NCI-H524 (cell line): ENCODE measurements at regions not wholly inside any gene's neighbourhood (a gene's known extent, or its start where the extent isn't known, plus 50 kb on each side); places are given as distances from the start of the nearest gene placed in this dataset.
"Not testable (repeated sequence)": the region's sequence is repeated elsewhere in the genome, so short reads cannot be mapped to it uniquely, and the experiment has no call there.

Experiments used
- DNase-seq, 2 experiments: peaks; one replicate each; lab custom pipeline; 2025; lab: John Stamatoyannopoulos, UW

- no peak for DNase-seq
These were observed 350.1 kb upstream of the ADAMTS9 start for GRCh38 chr3:65037861-65038260.

- no peak for DNase-seq
These were observed 347.4 kb upstream of the ADAMTS9 start for GRCh38 chr3:65035246-65035645.

GRCh38 chr3:65033576-65033975 lies 345.8 kb upstream of the ADAMTS9 start:
- no peak for DNase-seq

DNA sequence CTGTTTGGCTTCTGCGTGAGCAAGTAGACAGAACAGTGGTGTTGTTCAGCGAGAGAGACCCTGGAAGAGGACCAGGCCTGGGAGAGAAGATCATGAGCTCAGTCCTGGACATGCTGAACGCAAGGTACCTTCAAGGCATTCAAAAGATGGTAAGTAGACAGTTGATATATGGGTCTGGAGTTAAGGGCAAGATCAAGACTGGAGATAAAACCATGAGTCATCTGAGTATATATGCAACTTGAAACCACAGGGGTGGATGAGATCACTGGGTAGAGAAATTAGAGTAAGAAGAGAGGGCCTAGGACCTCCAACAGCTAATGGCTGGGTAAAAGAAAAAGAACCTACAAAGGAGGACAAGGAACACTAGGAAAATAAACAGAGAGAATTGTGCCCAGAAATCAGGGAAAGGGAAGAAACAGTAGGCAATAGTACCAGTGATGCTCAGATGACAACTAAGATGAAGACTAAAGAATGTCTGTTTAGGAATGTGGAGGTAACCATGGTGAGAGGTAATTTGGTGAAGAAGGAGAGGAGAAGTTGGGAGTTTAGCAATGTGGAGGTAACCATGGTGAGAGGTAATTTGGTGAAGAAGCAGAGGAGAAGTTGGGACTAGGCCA lies 343.2 kb upstream of the ADAMTS9 start:
- no peak for DNase-seq

DNA sequence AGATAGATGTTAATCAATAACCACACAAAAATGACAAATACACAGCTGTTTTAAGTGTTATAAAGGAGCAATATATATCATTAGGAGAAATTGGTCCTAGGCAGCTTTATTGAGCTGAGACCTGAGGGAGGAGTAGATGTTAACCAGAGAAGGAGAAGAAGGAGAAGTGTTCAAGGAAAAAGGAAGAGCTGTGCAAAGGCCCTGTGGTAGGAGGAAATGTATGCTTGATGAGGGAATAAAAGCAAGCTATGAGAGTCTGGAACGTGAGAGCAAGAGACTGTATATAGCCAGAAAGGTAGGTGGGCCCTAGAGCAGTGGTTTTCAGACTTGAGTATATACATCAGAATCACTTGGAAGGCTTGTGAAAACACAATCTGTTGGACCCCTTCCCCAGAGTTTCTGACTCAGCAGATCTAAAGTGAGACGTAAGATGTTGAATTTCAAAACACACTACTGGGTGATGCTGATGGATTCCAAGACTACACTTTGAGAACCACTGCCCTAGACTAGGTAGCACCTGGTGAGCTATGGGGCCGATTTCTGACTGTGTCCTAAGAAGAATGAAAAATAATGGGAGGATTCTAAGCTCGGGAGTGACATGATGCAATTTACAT lies 342.3 kb upstream of the ADAMTS9 start:
- no peak for DNase-seq

DNA sequence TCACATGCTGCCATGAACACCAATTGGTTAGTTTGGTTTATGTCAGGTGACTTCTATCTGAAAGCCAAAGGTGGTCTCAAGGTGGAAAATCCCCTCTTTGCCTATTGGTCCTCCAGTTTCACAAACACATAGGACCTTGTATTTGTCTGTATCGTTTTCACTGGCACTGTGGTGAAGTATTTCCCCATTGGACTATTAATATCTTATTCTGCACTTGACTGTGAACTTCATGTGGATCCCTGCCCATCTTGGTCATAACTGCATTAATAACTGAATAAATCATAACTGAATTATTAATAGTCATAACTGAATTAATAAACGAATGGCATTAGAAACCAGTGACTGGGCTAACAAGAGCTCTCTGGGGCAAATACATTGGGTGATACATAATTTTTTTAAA lies 341.3 kb upstream of the ADAMTS9 start:
- DNase-seq, result no peak

DNA sequence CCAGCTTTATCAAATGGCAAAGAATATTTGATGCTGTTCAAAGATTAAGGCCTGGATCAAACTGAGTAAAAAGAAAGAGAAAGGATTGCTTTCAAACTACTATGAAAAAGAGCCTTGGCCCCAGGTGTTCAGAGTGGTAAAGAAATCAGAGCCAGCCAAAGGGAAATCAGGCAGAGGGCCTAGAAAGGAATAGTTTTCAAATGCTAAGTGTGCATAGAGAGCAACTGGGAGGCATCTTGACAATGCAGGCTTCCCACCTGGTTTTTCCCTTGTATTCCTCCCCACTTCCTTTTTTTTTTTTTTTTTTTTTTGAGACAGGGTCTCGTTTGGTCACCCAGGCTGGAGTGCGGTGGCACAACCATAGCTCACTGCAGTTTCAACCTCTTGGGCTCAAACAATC lies 340.2 kb upstream of the ADAMTS9 start:
- DNase-seq, result no peak

DNA sequence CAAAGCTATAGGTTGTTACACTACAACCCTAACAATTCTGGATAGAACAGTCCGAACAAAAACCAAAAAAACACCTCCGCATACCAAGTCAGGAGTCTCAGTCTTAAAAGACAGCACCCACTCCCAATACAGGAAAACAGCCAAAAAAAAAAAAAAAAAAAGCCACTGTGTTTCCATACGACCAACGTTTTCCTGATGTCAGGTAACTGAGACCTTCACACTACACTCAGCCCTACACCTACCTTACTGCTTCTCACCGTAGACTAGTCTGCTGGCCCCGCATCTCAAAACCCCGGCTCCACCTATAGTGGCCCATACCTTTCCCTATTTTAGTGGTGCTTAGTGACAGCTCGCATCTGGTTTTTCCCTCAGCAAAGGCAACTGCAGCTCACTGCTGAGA lies 339.5 kb upstream of the ADAMTS9 start:
- no peak for DNase-seq

DNA sequence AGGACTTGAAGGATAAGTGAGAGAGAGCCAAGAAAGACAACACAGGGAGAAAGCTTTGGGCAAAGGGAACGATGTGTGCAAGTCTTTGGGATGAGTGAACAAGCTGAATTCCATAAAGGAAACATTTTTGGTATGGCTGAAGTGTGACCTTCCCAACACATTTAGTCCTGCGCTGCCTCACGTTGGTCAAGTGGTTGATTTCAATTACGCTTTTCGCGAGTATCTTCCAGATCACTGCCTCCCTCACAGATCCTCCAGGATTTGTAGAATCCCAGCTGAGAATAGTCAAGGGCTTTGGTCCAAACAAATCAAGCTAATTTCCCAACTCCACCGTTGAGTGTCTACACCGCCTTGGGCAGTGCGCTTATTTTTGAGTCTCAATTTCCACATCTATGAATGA lies 338.4 kb upstream of the ADAMTS9 start:
- DNase-seq, result no peak

DNA sequence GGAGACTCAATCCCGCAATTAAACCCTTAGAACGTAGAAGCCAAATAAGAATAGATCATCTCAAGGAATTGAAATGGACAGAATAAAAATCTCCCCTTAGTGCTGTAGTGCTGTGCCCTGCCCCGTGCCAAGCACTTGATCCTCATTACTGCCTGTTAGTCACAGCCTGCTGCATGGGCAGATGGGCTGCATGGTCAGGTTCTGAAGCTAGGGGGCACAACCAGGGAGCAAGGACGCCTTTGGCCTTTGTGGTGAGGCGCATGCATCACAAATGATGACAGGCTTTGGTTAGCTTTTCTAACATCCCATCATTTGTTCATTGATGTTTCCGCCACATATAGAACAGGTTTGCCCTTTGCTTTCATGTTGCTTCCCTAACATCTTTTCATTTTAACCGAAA lies 336.3 kb upstream of the ADAMTS9 start:
- DNase-seq, result no peak

DNA sequence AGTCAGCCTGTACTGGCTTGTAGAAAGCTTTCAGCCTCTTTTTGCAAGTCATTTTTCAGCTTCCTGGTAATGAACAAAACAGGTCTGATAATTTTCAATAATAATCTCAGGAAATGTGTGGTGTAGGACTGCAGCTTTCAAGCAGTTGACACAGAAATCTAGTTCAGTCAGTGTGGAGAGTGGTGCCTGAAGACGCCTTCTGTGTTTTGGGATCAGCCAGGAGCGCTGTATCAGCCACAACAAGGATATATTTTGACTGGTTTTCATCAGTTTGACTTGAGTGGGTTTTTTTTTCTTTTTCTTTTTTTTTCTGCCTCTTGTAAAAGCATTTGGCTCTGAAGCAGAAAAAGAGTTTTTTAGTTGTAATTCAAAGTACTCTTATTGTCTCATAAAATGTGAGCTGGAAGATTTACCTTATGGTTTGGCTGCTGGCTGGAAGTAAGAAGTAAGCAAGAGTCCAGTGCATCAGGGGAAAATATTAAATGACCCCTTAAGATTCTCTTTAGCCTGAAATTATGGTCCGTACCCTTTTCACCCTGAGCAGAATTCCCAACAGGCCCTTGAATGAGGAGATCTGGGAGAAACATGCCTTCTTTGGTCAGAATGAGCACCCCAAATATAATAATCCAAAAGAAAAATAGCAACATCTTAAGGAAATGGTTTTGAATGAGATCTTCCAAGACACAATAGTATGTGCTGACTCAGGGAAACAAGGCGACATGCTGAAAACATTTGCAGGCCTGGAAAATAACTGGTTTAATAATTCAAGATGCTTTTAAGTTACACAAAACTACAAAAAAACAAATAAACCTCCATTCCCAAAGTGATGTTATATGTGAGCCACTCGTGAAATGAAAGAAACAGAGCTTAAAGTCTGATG lies 332.7 kb upstream of the ADAMTS9 start:
- no peak for DNase-seq

GRCh38 chr3:65019443-65020055 lies 331.7 kb upstream of the ADAMTS9 start:
- no peak for DNase-seq

GRCh38 chr3:65018801-65019200 lies 331.0 kb upstream of the ADAMTS9 start:
- DNase-seq, result no peak

DNA sequence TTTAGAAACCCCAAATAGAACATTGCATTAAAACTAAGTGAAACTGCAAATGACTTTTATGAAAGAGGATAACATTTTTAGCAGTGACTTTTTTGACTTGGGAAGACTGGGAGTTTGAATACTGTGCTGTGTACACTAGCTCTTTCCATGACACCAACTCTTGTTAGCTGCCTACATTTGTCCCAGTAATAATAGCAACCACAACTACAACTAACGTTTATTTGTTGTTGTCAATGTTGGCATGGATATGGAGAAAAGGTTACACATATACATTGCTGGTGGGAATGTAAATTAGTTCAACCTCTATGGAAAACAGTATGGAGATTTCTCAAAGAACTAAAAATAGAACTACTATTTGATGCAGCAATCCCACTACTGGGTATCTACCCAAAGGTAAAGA lies 329.6 kb upstream of the ADAMTS9 start:
- DNase-seq, result no peak

GRCh38 chr3:65015711-65016110 lies 327.9 kb upstream of the ADAMTS9 start:
- DNase-seq, result no peak

GRCh38 chr3:65013053-65013452 lies 325.3 kb upstream of the ADAMTS9 start:
- DNase-seq, result no peak

- DNase-seq, result no peak
These were observed 318.5 kb upstream of the ADAMTS9 start for GRCh38 chr3:65006300-65006739.

DNA sequence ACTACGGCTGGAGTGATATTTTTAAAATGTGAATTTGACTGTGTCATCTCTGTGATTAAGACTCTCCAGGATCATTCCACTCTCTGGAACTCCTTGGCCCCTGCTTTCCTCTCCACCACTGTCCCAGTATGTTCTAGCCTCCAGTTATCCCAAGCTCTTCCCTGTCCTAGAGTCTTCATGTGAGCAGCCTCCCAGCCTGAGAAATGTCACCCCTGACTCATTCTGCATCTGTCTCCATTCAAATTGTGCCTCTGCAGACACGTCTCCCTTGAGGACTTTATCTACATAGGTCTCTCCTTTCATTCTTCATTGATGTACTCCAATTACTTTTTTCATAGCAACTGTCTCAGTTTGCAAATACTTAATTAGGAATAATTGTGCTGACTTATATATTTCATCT lies 317.7 kb upstream of the ADAMTS9 start:
- no peak for DNase-seq

- no peak for DNase-seq
These were observed 317.0 kb upstream of the ADAMTS9 start for GRCh38 chr3:65004795-65005295.

DNA sequence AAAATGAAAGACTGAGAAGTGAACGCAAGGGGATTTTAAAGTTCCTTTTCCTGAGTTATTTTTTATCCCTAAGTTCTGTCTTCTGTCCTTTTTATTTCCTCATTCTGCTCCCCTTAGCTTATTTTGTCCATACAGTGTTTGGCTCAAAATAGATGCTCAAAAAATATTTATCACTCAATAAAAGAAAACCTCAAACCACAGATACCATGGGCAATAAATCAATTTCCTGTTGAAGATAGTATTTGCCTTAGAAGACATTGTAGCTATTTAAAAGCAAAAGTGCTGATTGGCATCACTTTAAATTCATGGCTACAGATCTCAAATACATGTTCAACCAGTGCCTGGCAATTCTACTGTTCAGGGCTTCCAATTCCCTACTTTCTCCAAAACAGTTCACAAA lies 316.5 kb upstream of the ADAMTS9 start:
- DNase-seq, result no peak

GRCh38 chr3:65001119-65001518 lies 313.3 kb upstream of the ADAMTS9 start:
- not testable (repeated sequence) for DNase-seq

DNA sequence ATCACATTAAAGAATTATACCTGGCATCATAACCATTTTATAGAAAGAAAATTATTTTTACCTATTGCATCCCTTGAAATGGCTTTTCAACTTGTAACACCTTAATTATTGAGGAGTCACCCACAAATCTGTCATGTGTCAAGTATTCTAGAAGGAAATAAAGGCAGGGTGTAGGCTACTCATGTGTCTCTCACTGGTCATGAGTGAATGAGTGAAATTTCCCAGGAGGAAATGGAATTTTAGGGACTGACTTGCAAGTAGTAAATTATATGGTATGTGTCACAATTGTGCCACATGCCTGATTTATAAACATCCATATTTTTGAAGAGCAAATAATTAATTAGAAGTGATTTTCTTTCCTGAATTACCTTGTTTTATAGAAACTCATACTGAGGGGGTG lies 310.5 kb upstream of the ADAMTS9 start:
- no peak for DNase-seq
